Endothelial cell of umbilical vein (primary cell): ENCODE measurements at regions not wholly inside any gene's neighbourhood (a gene's known extent, or its start where the extent isn't known, plus 50 kb on each side); places are given as distances from the start of the nearest gene placed in this dataset.
"Not testable (repeated sequence)": the region's sequence is repeated elsewhere in the genome, so short reads cannot be mapped to it uniquely, and the experiment has no call there.

Experiments used
- CTCF ChIP-seq, 2 donors: IDR thresholded peaks; 1 replicate in 1 of 2; 2 replicates in 1 of 2; pipeline ENCODE4 v1.5.1; 2011; ENCODE audit warnings: low read length in 2 of 2, mild to moderate bottlenecking in 2 of 2, moderate library complexity in 2 of 2, control low read depth in 1 of 2, inconsistent platforms in 1 of 2, low read depth in 1 of 2; ENCODE audit not compliant: insufficient read depth in 1 of 2; ENCODE audit errors: extremely low read depth in 1 of 2
- EZH2 ChIP-seq: IDR thresholded peaks from 2 replicates; pipeline ENCODE4 v1.6.1; 2012; ENCODE audit warnings: borderline replicate concordance, low read depth, mild to moderate bottlenecking, moderate library complexity, low read length, inconsistent platforms; ENCODE audit not compliant: severe bottlenecking
- FOS ChIP-seq: IDR thresholded peaks from 2 replicates; pipeline ENCODE4 v1.6.1; 2011; ENCODE audit warnings: mild to moderate bottlenecking, low read length, moderate library complexity, borderline replicate concordance; ENCODE audit not compliant: insufficient read depth
- MAX ChIP-seq: IDR thresholded peaks from 2 replicates; pipeline ENCODE4 v1.6.1; 2011; ENCODE audit not compliant: insufficient read depth, insufficient read length
- MYC ChIP-seq: IDR thresholded peaks from one replicate; pipeline ENCODE4 v1.6.1; 2011; ENCODE audit warnings: mild to moderate bottlenecking, low read depth, low read length
- POLR2A ChIP-seq: IDR thresholded peaks from 2 replicates; pipeline ENCODE4 v1.6.1; 2012; ENCODE audit warnings: low read depth, mild to moderate bottlenecking, control low read depth, low read length
- POLR2AphosphoS5 ChIP-seq: IDR thresholded peaks from 2 replicates; pipeline ENCODE4 v1.6.1; 2012; ENCODE audit warnings: low read depth, mild to moderate bottlenecking, control low read depth, low read length, moderate library complexity; ENCODE audit not compliant: insufficient read depth

GRCh38 chr11:110517381-110517780 lies 87.6 kb downstream of the FDX1 start:
- TF ChIP-seq POLR2A; CTCF (IDR thresholded peaks at IDR 0.05; ENCODE audit: extremely low read depth in 1 of 2, insufficient read depth in 1 of 2, low read depth in 1 of 2, low read length in 2 of 2); MYC; POLR2AphosphoS5; EZH2; FOS; MAX: not testable (repeated sequence)
